Activated naive CD4-positive, alpha-beta T cell treated with anti-CD3 and anti-CD28 coated beads for 36 hours (primary cell): ENCODE measurements at regions not wholly inside any gene's neighbourhood (a gene's known extent, or its start where the extent isn't known, plus 50 kb on each side); places are given as distances from the start of the nearest gene placed in this dataset.

Experiments
- CTCF ChIA-PET: fragments of 350-600 bp; sonication (Branson Sonifier 250); formaldehyde crosslinking; loops from one replicate; lab custom pipeline; 2021; ENCODE audit warnings: antibody characterized with exemption; lab: Charles Lee
- DNase-seq: peaks from one replicate; pipeline ENCODE4 v3.0.0-alpha.2; 2020
- H3K27ac Mint-ChIP-seq: one replicate; pipeline ENCODE4 v1.8.0; 2021; ENCODE audit warnings: mild to moderate bottlenecking, mixed read lengths
- H3K27me3 Mint-ChIP-seq: one replicate; pipeline ENCODE4 v1.8.0; 2021; ENCODE audit warnings: low read depth, mixed read lengths
- H3K36me3 Mint-ChIP-seq: one replicate; pipeline ENCODE4 v1.8.0; 2021; ENCODE audit warnings: low read depth, mixed read lengths
- H3K4me1 Mint-ChIP-seq: one replicate; pipeline ENCODE4 v1.8.0; 2021; ENCODE audit warnings: low read depth, mixed read lengths
- H3K4me3 Mint-ChIP-seq: one replicate; pipeline ENCODE4 v1.8.0; 2021; ENCODE audit warnings: mild to moderate bottlenecking, moderate library complexity, mixed read lengths
- H3K9me3 Mint-ChIP-seq: one replicate; pipeline ENCODE4 v1.8.0; 2021; ENCODE audit warnings: mixed read lengths
- intact Hi-C: fragments of 100-400 bp; cut with micrococcal nuclease; formaldehyde crosslinking; loops from one replicate; pipeline ENCODE4 v1.15.1; 2023

GRCh38 chr3:117666325-117666724 is 956.7 kb downstream of the TUSC7 start:
- peaks cover 2% of the 10 kb centered on the region for H3K9me3 Mint-ChIP-seq
- no peaks in the 10 kb centered on the region for H3K27me3 Mint-ChIP-seq
- no peak overlapping the region for H3K4me3 Mint-ChIP-seq
- no peak for DNase-seq
- H3K4me1 Mint-ChIP-seq = no peaks in the 10 kb centered on the region
- no peaks in the 10 kb centered on the region for H3K36me3 Mint-ChIP-seq
- H3K27ac Mint-ChIP-seq = no peak overlapping the region
- CTCF ChIA-PET = no interaction called here
- intact Hi-C loops = no loop called here

GRCh38 chr3:117666812-117667211 is 957.2 kb downstream of the TUSC7 start:
- no peaks in the 10 kb centered on the region for H3K4me1 Mint-ChIP-seq
- H3K36me3 Mint-ChIP-seq = no peaks in the 10 kb centered on the region
- no peak overlapping the region for H3K4me3 Mint-ChIP-seq
- CTCF ChIA-PET = no interaction called here
- intact Hi-C loops = no loop called here
- no peaks in the 10 kb centered on the region for H3K27me3 Mint-ChIP-seq
- H3K9me3 Mint-ChIP-seq = peaks cover 5% of the 10 kb centered on the region
- no peak for DNase-seq
- no peak overlapping the region for H3K27ac Mint-ChIP-seq

- intact Hi-C loops = no loop called here
- H3K9me3 Mint-ChIP-seq = peaks cover 5% of the 10 kb centered on the region
- no peaks in the 10 kb centered on the region for H3K36me3 Mint-ChIP-seq
- no peaks in the 10 kb centered on the region for H3K27me3 Mint-ChIP-seq
- DNase-seq = no peak
- no peak overlapping the region for H3K4me3 Mint-ChIP-seq
- H3K4me1 Mint-ChIP-seq = no peaks in the 10 kb centered on the region
- H3K27ac Mint-ChIP-seq = no peak overlapping the region
- CTCF ChIA-PET = no interaction called here
These were observed 960.2 kb downstream of the TUSC7 start for GRCh38 chr3:117669774-117670173.

GRCh38 chr3:117671722-117672318 is 962.2 kb downstream of the TUSC7 start:
- Mint-ChIP-seq H3K4me1 (no peaks in the 10 kb centered on the region), H3K9me3 (peaks cover 5% of the 10 kb centered on the region), H3K36me3 (no peaks in the 10 kb centered on the region)

GRCh38 chr3:117674321-117674720 is 964.7 kb downstream of the TUSC7 start:
- H3K9me3 Mint-ChIP-seq = peaks cover 3% of the 10 kb centered on the region
- intact Hi-C loops = no loop called here
- no peak for DNase-seq
- H3K4me1 Mint-ChIP-seq = no peaks in the 10 kb centered on the region
- no peak overlapping the region for H3K27ac Mint-ChIP-seq
- H3K4me3 Mint-ChIP-seq = no peak overlapping the region
- H3K27me3 Mint-ChIP-seq = no peaks in the 10 kb centered on the region
- no peaks in the 10 kb centered on the region for H3K36me3 Mint-ChIP-seq
- CTCF ChIA-PET = interaction anchor here (1.1 kb wide), 1 partner anchor 330 kb away, joined by 3 read pairs; no protein-coding TSS in a partner anchor

More at GRCh38 chr3:117671722-117672318, 962.2 kb downstream of the TUSC7 start:
- no peaks in the 10 kb centered on the region for H3K27me3 Mint-ChIP-seq
- no peak for DNase-seq
- no peak overlapping the region for H3K27ac Mint-ChIP-seq
- CTCF ChIA-PET = no interaction called here
- no peak overlapping the region for H3K4me3 Mint-ChIP-seq
- intact Hi-C loops = no loop called here

- Mint-ChIP-seq H3K4me3 (no peak overlapping the region), H3K4me1 (no peaks in the 10 kb centered on the region), H3K36me3 (no peaks in the 10 kb centered on the region), H3K27me3 (no peaks in the 10 kb centered on the region), H3K9me3 (no peaks in the 10 kb centered on the region), H3K27ac (no peak overlapping the region)
- DNase-seq = no peak
- CTCF ChIA-PET = no interaction called here
- intact Hi-C loops = no loop called here
These were observed 972.0 kb downstream of the TUSC7 start for GRCh38 chr3:117681619-117682018.

- no peaks in the 10 kb centered on the region for H3K27me3 Mint-ChIP-seq
- DNase-seq = no peak
- H3K4me3 Mint-ChIP-seq = no peak overlapping the region
- H3K36me3 Mint-ChIP-seq = no peaks in the 10 kb centered on the region
- CTCF ChIA-PET = no interaction called here
- H3K9me3 Mint-ChIP-seq = no peaks in the 10 kb centered on the region
- no peak overlapping the region for H3K27ac Mint-ChIP-seq
- intact Hi-C loops = no loop called here
- H3K4me1 Mint-ChIP-seq = no peaks in the 10 kb centered on the region
These were observed 977.5 kb downstream of the TUSC7 start for GRCh38 chr3:117687096-117687495.

- intact Hi-C loops = no loop called here
- H3K4me3 Mint-ChIP-seq = no peak overlapping the region
- H3K36me3 Mint-ChIP-seq = no peaks in the 10 kb centered on the region
- H3K27ac Mint-ChIP-seq = no peak overlapping the region
- no peaks in the 10 kb centered on the region for H3K4me1 Mint-ChIP-seq
- DNase-seq = no peak
- CTCF ChIA-PET = no interaction called here
- no peaks in the 10 kb centered on the region for H3K9me3 Mint-ChIP-seq
- H3K27me3 Mint-ChIP-seq = no peaks in the 10 kb centered on the region
These were observed 979.0 kb downstream of the TUSC7 start for GRCh38 chr3:117688583-117688982.

GRCh38 chr3:117691526-117691925 is 981.9 kb downstream of the TUSC7 start:
- no peak overlapping the region for H3K4me3 Mint-ChIP-seq

GRCh38 chr3:117692416-117692995 is 982.9 kb downstream of the TUSC7 start:
- Mint-ChIP-seq H3K36me3 (no peaks in the 10 kb centered on the region), H3K9me3 (peaks cover 5% of the 10 kb centered on the region), H3K4me3 (no peak overlapping the region), H3K4me1 (no peaks in the 10 kb centered on the region), H3K27ac (no peak overlapping the region), H3K27me3 (no peaks in the 10 kb centered on the region)
- DNase-seq = no peak
- CTCF ChIA-PET = no interaction called here
- intact Hi-C loops = no loop called here

More at GRCh38 chr3:117691526-117691925, 981.9 kb downstream of the TUSC7 start:
- H3K4me1 Mint-ChIP-seq = no peaks in the 10 kb centered on the region
- DNase-seq = no peak
- no peak overlapping the region for H3K27ac Mint-ChIP-seq
- intact Hi-C loops = no loop called here
- H3K27me3 Mint-ChIP-seq = no peaks in the 10 kb centered on the region
- CTCF ChIA-PET = no interaction called here
- no peaks in the 10 kb centered on the region for H3K36me3 Mint-ChIP-seq
- peaks cover 5% of the 10 kb centered on the region for H3K9me3 Mint-ChIP-seq

- Mint-ChIP-seq H3K4me3 (no peak overlapping the region), H3K36me3 (no peaks in the 10 kb centered on the region)
These were observed 985.7 kb downstream of the TUSC7 start for GRCh38 chr3:117695321-117695720.

GRCh38 chr3:117695871-117696645 is 986.5 kb downstream of the TUSC7 start:
- H3K27ac Mint-ChIP-seq = no peak overlapping the region
- DNase-seq = no peak
- CTCF ChIA-PET = no interaction called here
- H3K4me3 Mint-ChIP-seq = no peak overlapping the region
- H3K4me1 Mint-ChIP-seq = no peaks in the 10 kb centered on the region
- peaks cover 5% of the 10 kb centered on the region for H3K9me3 Mint-ChIP-seq
- no peaks in the 10 kb centered on the region for H3K27me3 Mint-ChIP-seq
- no peaks in the 10 kb centered on the region for H3K36me3 Mint-ChIP-seq
- intact Hi-C loops = no loop called here

More at GRCh38 chr3:117695321-117695720, 985.7 kb downstream of the TUSC7 start:
- intact Hi-C loops = no loop called here
- H3K27ac Mint-ChIP-seq = no peak overlapping the region
- H3K9me3 Mint-ChIP-seq = peaks cover 5% of the 10 kb centered on the region
- no peaks in the 10 kb centered on the region for H3K4me1 Mint-ChIP-seq
- DNase-seq = no peak
- CTCF ChIA-PET = no interaction called here
- no peaks in the 10 kb centered on the region for H3K27me3 Mint-ChIP-seq
